ENCODE measurements at regions not wholly inside any gene's neighbourhood (a gene's known extent, or its start where the extent isn't known, plus 50 kb on each side); places are given as distances from the start of the nearest gene placed in this dataset.
"Not testable (repeated sequence)": the region's sequence is repeated elsewhere in the genome, so short reads cannot be mapped to it uniquely, and the experiment has no call there.

- DNase-seq (ENCODE audit: low read depth) = no peak
These were observed 55.3 kb upstream of the SLCO6A1 start for GRCh38 chr5:102554082-102554481.

DNA sequence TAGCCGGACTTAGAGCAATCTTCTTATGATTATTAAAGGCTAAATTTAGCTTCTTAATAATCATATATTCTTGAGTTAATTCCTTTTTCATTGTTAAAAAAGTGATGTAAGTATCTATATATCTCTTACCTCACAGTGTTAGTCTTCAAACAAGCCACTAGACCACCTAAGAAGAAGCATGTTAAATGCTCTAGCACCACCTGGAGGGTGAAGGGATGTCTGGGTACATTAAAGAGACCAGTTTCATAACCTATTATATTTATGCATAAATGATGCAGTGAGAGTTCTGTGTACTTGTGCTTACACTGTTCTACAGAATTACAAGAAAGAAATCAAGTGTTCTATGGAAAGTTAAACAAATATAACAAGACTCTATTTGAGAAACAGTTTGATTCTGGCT, 55.9 kb upstream of the SLCO6A1 start:
- DNase-seq (ENCODE audit: low read depth) = no peak

- DNase-seq (ENCODE audit: low read depth) = no peak
These were observed 63.3 kb upstream of the SLCO6A1 start for GRCh38 chr5:102561894-102562760.

DNA sequence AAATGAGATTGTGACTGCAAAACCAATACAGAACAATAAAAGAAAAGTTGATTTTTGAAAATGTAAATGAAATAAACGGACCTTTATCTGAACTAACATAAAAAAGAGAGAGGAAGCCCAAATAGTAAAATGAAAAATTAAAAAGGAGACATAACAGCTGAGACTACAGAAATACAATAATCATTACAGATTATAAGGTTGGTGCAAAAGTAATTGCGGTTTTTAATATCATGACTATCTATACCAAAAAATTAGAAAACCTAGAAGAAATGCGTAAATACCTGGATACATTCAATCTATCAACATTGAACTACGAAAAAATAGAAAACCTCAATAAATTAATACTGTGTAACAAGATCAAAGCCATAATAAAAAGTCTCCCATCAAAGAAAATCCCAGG, 71.9 kb upstream of the SLCO6A1 start:
- DNase-seq (ENCODE audit: low read depth) = no peak

DNA sequence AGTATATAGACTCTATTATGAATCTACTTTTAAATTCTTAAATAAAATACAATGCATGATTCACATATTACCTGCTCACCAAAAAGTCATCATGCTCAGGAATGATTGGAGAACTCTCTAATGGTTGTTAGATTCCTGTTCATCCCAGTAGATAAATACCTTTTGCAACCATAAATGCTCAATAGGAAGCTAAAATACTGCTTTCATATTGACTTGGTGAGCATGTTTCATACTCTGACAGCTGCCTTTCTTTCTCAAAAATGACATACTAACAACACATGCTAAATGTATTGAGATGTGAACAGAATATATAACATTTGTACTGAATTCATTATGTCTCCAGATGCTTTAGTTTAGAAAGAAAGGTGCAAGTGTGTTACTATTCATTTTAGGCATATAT, 79.6 kb upstream of the SLCO6A1 start:
- DNase-seq (ENCODE audit: low read depth) = no peak

- DNase-seq (ENCODE audit: low read depth) = no peak
These were observed 80.6 kb upstream of the SLCO6A1 start for GRCh38 chr5:102579379-102579778.

GRCh38 chr5:102581011-102581410, 82.2 kb upstream of the SLCO6A1 start:
- DNase-seq (ENCODE audit: low read depth) = no peak

DNA sequence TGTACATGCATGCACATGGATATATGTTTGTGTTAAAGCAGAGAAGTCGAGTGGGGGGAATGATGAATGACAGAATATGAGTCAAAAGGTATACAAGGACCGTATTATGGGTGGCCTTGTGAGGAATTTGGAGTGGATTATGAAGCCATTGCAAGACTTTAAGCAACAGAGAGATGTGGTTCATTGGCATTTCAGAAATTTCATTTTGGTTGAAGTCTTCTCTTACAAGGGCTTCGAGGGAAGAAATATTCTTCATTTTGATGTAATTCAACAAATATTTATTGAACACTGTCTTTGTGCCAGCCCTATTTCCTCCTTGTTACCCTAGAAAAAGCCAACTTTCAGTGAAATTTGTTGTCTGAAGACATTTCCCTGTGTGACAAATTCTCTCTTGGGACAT, 83.9 kb upstream of the SLCO6A1 start:
- DNase-seq (ENCODE audit: low read depth) = no peak

GRCh38 chr5:102583276-102584124, 84.7 kb upstream of the SLCO6A1 start:
- DNase-seq (ENCODE audit: low read depth) = no peak

DNA sequence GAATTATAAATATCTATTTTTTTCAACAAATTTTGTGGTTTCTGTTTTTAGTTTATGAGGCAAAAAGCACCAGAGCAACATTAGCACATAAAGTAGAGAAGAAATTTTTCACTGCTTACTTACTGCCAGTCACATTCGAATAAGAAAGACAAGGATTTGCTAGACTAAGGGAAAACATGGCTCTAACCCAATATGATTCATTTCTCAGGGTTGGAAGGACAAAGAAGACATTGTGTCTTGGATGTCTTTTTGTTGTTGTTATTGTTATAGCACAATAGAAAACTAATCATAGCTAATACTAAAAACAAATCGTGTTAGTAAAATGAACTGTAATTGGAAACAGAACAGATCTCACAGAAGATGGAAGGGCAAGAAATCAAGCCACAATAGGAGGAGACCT, 90.9 kb upstream of the SLCO6A1 start:
- DNase-seq (ENCODE audit: low read depth) = no peak

- no peak for DNase-seq (ENCODE audit: low read depth)
These were observed 91.7 kb upstream of the SLCO6A1 start for GRCh38 chr5:102590467-102590866.

DNA sequence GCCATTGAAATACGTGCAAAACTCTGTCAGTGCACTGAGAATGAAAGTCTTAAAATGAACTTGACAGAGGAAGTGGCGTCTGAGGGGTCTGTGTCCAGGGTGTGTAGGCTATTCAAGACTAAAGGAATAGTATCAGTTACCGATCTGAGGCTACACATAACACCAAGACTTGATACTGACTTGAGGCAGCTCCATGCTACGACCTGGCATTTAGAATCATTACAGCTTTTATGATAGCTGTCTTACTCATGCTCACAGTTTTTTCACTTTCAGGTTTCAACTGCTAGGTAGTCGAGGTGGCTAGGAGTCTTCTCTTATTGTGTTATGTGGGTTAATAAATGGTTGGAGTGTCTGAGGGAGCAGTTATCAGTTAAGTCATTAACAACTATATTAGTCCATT, 92.8 kb upstream of the SLCO6A1 start:
- DNase-seq (ENCODE audit: low read depth) = no peak

GRCh38 chr5:102592586-102592985, 93.8 kb upstream of the SLCO6A1 start:
- DNase-seq (ENCODE audit: low read depth) = not testable (repeated sequence)

- DNase-seq (ENCODE audit: low read depth) = no peak
These were observed 95.4 kb upstream of the SLCO6A1 start for GRCh38 chr5:102594192-102594591.

DNA sequence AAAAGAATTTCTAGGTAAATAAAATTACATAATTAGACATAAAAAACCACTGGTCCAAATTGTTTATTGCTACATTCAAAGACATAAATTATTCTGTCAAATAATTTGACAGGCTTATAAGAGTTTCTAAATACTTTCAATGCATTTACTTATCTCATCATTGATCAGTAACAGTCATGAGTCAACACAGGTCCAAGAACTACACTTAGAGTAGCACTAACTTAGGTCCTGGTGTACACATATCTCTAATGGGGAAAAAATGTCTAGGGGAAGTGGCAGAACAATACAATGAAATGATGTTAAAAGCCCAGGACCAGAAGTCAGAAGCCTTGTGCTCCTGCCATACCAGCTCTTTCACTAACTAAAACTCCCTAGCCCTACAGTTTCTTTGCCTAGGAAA, 96.5 kb upstream of the SLCO6A1 start:
- DNase-seq (ENCODE audit: low read depth) = no peak

DNA sequence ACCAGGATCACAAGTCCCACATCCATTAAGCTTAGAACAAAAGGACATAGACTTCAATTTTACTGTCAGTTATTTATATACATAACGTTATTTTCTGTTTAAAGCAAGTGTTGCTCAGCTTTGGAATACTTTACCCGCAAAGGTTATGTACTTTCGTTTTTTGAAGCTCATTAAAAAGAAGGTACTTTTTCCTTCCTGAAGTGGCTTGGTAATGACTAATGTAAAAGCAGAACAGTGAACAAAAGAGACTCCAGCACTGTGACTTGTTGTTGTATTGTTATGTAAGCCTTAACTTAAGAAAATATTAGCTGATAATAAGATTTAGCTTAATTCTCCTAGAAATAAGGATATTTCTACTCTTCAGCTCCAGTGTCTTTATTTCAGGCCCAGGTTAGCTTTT, 97.3 kb upstream of the SLCO6A1 start:
- no peak for DNase-seq (ENCODE audit: low read depth)

DNA sequence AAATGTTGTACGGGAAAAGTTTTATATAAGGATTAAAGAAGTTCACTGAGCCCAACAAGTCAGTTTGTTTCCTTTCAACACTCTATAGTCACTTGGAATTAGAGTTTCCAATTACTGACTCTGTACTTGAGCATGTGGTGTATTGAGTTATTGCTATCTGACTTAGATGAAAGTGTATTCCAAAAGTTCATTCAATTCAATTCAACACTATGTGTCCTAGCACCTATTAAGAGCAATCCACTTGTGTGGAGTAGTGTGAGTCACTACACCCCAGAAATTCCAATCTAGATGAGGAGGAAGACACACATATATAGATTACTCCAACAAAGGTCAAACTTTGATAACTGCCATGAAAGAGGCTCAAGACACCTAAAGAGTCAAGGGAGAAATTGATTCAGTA, 98.2 kb upstream of the SLCO6A1 start:
- no peak for DNase-seq (ENCODE audit: low read depth)

GRCh38 chr5:102599289-102599688, 100.5 kb upstream of the SLCO6A1 start:
- no peak for DNase-seq (ENCODE audit: low read depth)

- no peak for DNase-seq (ENCODE audit: low read depth)
These were observed 102.2 kb upstream of the SLCO6A1 start for GRCh38 chr5:102600964-102601363.

GRCh38 chr5:102603670-102604069, 104.9 kb upstream of the SLCO6A1 start:
- no peak for DNase-seq (ENCODE audit: low read depth)

DNA sequence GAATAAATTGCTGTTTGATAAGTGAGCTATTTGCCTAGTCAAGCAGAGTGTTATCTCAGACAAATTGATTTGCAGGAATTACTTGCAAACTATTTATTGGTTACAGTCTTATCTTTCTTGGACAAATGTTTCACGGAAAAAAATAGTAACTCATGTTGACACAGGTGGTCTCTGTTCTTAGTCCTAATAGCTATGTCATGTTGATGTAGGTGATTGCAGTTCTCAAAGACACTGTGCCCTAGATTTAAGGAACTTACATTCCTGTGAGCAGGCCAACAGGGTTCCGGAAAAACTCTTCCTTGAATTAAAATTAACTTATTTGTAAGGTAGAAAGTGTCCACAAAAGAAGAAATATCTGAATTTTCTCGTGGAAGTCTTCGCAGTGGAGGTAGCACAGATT, 109.6 kb upstream of the SLCO6A1 start:
- DNase-seq (ENCODE audit: low read depth) = no peak

GRCh38 chr5:102611312-102611711, 112.5 kb upstream of the SLCO6A1 start:
- DNase-seq (ENCODE audit: low read depth) = no peak

DNA sequence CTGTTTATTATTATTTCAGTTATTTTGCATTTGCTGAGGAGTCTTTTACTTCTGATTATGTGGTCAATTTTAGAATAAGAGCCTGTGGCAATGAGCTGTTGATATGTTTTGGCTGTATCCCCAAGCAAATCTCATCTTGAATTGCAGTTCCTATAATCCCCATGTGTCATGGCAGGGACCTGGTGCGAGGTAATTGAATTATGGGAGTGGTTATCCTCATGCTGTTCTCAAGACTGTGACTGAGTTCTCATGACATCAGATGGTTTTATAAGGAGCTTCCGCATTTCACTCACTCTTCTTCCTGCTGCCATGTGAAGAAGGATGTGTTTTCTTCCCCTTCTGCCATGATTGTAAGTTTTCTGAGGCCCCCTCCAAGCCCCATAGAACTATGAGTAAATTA, 114.9 kb upstream of the SLCO6A1 start:
- DNase-seq (ENCODE audit: low read depth) = no peak

All from T follicular helper cell (primary cell).